Endothelial cell of umbilical vein (primary cell): ENCODE measurements at regions not wholly inside any gene's neighbourhood (a gene's known extent, or its start where the extent isn't known, plus 50 kb on each side); places are given as distances from the start of the nearest gene placed in this dataset.

Experiments used
- CTCF ChIP-seq, 2 donors: IDR thresholded peaks; 1 replicate in 1 of 2; 2 replicates in 1 of 2; pipeline ENCODE4 v1.5.1; 2011; ENCODE audit warnings: low read length in 2 of 2, mild to moderate bottlenecking in 2 of 2, moderate library complexity in 2 of 2, control low read depth in 1 of 2, inconsistent platforms in 1 of 2, low read depth in 1 of 2; ENCODE audit not compliant: insufficient read depth in 1 of 2; ENCODE audit errors: extremely low read depth in 1 of 2
- GATA2 ChIP-seq: IDR thresholded peaks from 2 replicates; pipeline ENCODE4 v1.7.0; 2011; ENCODE audit warnings: low read depth, mild to moderate bottlenecking, moderate library complexity, mixed read lengths, low read length; ENCODE audit not compliant: insufficient read length, insufficient read depth
- MAX ChIP-seq: IDR thresholded peaks from 2 replicates; pipeline ENCODE4 v1.6.1; 2011; ENCODE audit not compliant: insufficient read depth, insufficient read length
- POLR2AphosphoS5 ChIP-seq: IDR thresholded peaks from 2 replicates; pipeline ENCODE4 v1.6.1; 2012; ENCODE audit warnings: low read depth, mild to moderate bottlenecking, control low read depth, low read length, moderate library complexity; ENCODE audit not compliant: insufficient read depth

- no peak for TF ChIP-seq CTCF (IDR thresholded peaks at IDR 0.05; ENCODE audit: extremely low read depth in 1 of 2, insufficient read depth in 1 of 2, low read depth in 1 of 2, low read length in 2 of 2)
- TF ChIP-seq GATA2, result no peak
- no peak for TF ChIP-seq POLR2AphosphoS5
- no peak for TF ChIP-seq MAX
Observed at GRCh38 chr4:167544391-167544790, 310.1 kb upstream of the SPOCK3 start.
